Stomach (tissue), 8 donors: ENCODE measurements at regions not wholly inside any gene's neighbourhood (a gene's known extent, or its start where the extent isn't known, plus 50 kb on each side); places are given as distances from the start of the nearest gene placed in this dataset.

Source experiments
- DNase-seq, 2 donors: peaks; one replicate each; pipeline versions ENCODE4 v3.0.0 to v3.0.0-alpha.2; 2013 to 2019
- H3K27ac ChIP-seq, 5 donors: fragments of 200-600 bp in 4 of 5; sonication (generic) in 4 of 5; one replicate each; pipeline ENCODE4 v1.5.1; 2013 to 2019; ENCODE audit warnings: mild to moderate bottlenecking in 1 of 5, moderate library complexity in 1 of 5
- H3K27me3 ChIP-seq, 3 donors: fragments of 200-600 bp; sonication (generic); one replicate each; pipeline ENCODE4 v1.5.1; 2017 to 2019; ENCODE audit warnings: mixed run types in 1 of 3
- H3K36me3 ChIP-seq, 4 donors: fragments of 200-600 bp; sonication (generic); 1 replicate in 3 of 4; 2 replicates in 1 of 4; pipeline ENCODE4 v1.5.1; 2016 to 2019
- H3K4me1 ChIP-seq, 4 donors: fragments of 200-600 bp; sonication (generic); one replicate each; pipeline ENCODE4 v1.5.1; 2016 to 2019
- H3K4me3 ChIP-seq, 4 donors: fragments of 200-600 bp; sonication (generic) in 3 of 4; one replicate each; pipeline ENCODE4 v1.5.1; 2016 to 2019; ENCODE audit warnings: mild to moderate bottlenecking in 1 of 4
- H3K9me3 ChIP-seq, 4 donors: fragments of 200-600 bp; sonication (generic); one replicate each; pipeline ENCODE4 v1.5.1; 2016 to 2019
- EP300 ChIP-seq: sonication (generic); formaldehyde crosslinking; IDR thresholded peaks from one replicate; pipeline ENCODE4 v1.6.1; 2017; ENCODE audit warnings: antibody characterized with exemption
- POLR2A ChIP-seq, 4 donors: fragments of 450-650 bp; IDR thresholded peaks; one replicate each; pipeline ENCODE4 v1.6.1; 2016; ENCODE audit warnings: antibody characterized with exemption in 4 of 4, control low read depth in 2 of 4, mild to moderate bottlenecking in 1 of 4, moderate library complexity in 1 of 4
- POLR2AphosphoS5 ChIP-seq, 3 donors: sonication (generic); formaldehyde crosslinking; IDR thresholded peaks; one replicate each; pipeline ENCODE4 v1.6.1; 2016; ENCODE audit warnings: antibody characterized with exemption in 3 of 3
- WGBS, 5 donors: extraction: QIAGEN DNeasy Blood & Tissue Kit in 3 of 5; methylation state at CpG; one replicate each; pipeline versions ENCODE4 v1.1.5 to v1.1.7; 2013 to 2018; 5-methylcytosine and 5-hydroxymethylcytosine counted together
- intact Hi-C: fragments of 100-400 bp; cut with DNase I; formaldehyde crosslinking; loops from one replicate; pipeline ENCODE4 v1.15.1; 2023; ENCODE audit warnings: low total_unique reads
- TF ChIP-seq, protein P1 (sequence below), 7 experiments: fragments of 450-650 bp in 4 of 7; fragments of 200-600 bp in 3 of 7; sonication (generic) in 3 of 7; IDR thresholded peaks; one replicate each; pipeline ENCODE4 v1.5.1; 2016 to 2019; ENCODE audit warnings: antibody characterized with exemption in 7 of 7, control low read depth in 2 of 7, mild to moderate bottlenecking in 1 of 7
- donor health status: healthy with polysubstance abuse.
- donor health status: Bipolar disorder and iron deficiency.
- donor health status: healthy.

DNA sequence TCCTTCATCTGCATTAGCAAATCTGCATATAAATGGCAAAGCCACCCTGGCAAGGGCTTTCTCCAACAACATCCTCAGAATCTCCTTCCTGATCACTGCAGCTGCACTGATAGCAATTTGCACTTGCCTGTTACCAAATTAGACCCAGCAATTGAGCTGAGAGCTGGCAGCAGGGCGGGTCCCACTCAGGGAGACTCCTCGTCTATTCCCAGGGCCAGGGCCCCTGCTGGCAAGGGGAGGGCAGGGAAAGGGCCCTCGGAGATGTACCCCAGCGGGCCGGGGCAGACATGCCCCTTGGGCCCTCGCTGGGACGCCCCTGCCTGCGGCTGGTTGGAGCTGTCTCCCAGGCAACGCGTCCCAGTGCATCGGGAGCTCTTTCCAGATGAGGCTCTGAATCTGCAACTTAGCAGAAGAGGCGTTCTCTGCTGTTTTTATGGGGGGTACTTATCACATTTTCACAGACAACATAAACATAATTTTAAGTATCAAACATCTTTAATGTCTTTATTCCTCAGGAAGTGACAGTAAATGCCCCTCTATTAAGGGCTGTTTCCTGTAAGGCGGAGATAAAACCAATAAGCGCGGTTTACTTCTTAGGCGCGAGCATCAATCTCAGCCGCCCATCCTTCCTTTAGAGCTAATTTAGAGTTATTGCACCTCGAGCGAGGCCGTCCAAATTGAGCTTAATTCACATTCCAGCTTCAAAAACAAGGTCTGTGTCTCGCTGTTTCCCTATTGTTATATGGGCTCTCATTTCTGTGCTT, 249.0 kb upstream of the PPP2R2D start:
- intact Hi-C loops: no loop called here

DNA sequence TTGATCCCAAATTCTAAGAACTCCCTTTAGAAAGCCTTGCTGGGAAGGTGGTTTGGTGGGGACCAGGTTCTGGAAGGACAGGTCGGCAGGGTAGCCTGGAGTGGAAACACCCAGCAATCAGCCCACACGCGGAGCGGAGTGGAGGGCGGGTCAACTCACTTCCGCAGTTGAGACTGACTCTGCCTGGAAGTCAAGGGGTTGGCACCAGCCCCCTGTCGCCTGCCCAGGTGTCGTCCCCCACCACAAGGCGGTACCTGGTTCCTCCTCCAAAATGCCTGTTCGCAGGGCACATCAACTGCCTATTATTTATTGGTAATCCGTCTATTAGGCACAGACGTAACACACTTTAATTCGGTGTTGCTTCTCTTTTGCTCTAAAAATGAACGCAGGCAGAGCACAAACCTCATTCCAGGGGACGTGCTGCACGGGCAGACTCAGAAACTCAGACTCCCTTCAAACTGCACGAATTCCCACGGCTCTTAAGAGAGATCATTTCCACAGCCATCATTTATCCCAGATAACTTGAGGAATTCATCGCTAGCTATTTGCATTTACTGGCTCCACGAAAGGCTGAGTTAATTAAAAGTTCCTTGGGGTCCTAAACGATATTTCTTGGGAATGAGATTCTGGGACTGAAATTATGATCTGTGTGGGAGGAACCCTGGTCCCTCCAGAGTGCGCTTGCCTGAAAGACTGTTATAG, 248.2 kb upstream of the PPP2R2D start:
- H3K27ac ChIP-seq: no peak overlapping the region
- peaks cover 0 to 45% (median 0%) of the 10 kb centered on the region in 3 donors for H3K27me3 ChIP-seq
- DNase-seq: peak in 1 of 2 donors; percentile 17
- no peaks in the 10 kb centered on the region for H3K9me3 ChIP-seq
- no peaks in the 10 kb centered on the region for H3K36me3 ChIP-seq
- no peak overlapping the region for H3K4me3 ChIP-seq
- WGBS, 5 donors: 60 to 79% (median 71%) methylated on average over 22 of the region's 22 CpGs
- H3K4me1 ChIP-seq: peaks cover 0 to 29% (median 16%) of the 10 kb centered on the region in 4 donors
- intact Hi-C loops: no loop called here
- TF ChIP-seq POLR2A (IDR thresholded peaks at IDR 0.05) (no peak), EP300 (no peak), POLR2AphosphoS5 (IDR thresholded peaks at IDR 0.05) (no peak)
- TF ChIP-seq, protein P1, sequence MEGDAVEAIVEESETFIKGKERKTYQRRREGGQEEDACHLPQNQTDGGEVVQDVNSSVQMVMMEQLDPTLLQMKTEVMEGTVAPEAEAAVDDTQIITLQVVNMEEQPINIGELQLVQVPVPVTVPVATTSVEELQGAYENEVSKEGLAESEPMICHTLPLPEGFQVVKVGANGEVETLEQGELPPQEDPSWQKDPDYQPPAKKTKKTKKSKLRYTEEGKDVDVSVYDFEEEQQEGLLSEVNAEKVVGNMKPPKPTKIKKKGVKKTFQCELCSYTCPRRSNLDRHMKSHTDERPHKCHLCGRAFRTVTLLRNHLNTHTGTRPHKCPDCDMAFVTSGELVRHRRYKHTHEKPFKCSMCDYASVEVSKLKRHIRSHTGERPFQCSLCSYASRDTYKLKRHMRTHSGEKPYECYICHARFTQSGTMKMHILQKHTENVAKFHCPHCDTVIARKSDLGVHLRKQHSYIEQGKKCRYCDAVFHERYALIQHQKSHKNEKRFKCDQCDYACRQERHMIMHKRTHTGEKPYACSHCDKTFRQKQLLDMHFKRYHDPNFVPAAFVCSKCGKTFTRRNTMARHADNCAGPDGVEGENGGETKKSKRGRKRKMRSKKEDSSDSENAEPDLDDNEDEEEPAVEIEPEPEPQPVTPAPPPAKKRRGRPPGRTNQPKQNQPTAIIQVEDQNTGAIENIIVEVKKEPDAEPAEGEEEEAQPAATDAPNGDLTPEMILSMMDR (IDR thresholded peaks at IDR 0.05): no peak

More for the DNA sequence above, 249.0 kb upstream of the PPP2R2D start:
- TF ChIP-seq POLR2A (IDR thresholded peaks at IDR 0.05) (no peak), EP300 (no peak), POLR2AphosphoS5 (IDR thresholded peaks at IDR 0.05) (no peak)
- TF ChIP-seq, protein P1 (IDR thresholded peaks at IDR 0.05): no peak
- no peaks in the 10 kb centered on the region for H3K9me3 ChIP-seq
- H3K27ac ChIP-seq: no peak overlapping the region
- 32 to 61% (median 52%) methylated on average over 19 to 22 of the region's 22 CpGs for WGBS, 5 donors
- H3K4me3 ChIP-seq: no peak overlapping the region
- no peaks in the 10 kb centered on the region for H3K36me3 ChIP-seq
- H3K27me3 ChIP-seq: peaks cover 0 to 45% (median 0%) of the 10 kb centered on the region in 3 donors
- peak in 1 of 2 donors; percentile 7 for DNase-seq
- peaks cover 5 to 36% (median 19%) of the 10 kb centered on the region in 4 donors for H3K4me1 ChIP-seq

DNA sequence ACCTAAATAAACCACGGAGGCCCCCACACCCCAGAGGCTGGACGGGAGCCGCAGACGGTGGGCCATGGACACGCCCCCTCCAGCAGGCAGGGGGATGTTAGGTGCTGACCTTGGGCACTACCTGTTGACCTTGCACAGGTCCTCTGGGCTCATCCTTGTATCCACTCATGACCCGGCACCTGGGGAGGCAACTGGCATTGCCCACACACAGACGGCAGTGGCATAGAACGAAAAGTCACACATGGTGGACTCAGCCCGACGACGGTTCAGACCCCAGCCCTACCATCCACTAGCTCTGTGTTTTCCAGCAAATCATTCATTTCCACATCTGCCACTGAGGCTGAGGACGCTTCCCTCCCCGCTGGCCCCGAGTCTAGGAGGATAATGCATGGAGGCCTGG, 247.7 kb upstream of the PPP2R2D start:
- peaks cover 0 to 24% (median 12%) of the 10 kb centered on the region in 4 donors for H3K4me1 ChIP-seq
- H3K27ac ChIP-seq: no peak overlapping the region
- DNase-seq: peak in 1 of 2 donors; percentile 20
- H3K4me3 ChIP-seq: no peak overlapping the region
- intact Hi-C loops: no loop called here
- no peaks in the 10 kb centered on the region for H3K36me3 ChIP-seq
- H3K9me3 ChIP-seq: no peaks in the 10 kb centered on the region
- WGBS, 5 donors: 86 to 92% (median 91%) methylated on average over 11 to 14 of the region's 14 CpGs
- H3K27me3 ChIP-seq: peaks cover 0 to 45% (median 0%) of the 10 kb centered on the region in 3 donors
- TF ChIP-seq POLR2A (IDR thresholded peaks at IDR 0.05) (no peak), POLR2AphosphoS5 (IDR thresholded peaks at IDR 0.05) (no peak), EP300 (no peak)
- TF ChIP-seq, protein P1 (IDR thresholded peaks at IDR 0.05): no peak

DNA sequence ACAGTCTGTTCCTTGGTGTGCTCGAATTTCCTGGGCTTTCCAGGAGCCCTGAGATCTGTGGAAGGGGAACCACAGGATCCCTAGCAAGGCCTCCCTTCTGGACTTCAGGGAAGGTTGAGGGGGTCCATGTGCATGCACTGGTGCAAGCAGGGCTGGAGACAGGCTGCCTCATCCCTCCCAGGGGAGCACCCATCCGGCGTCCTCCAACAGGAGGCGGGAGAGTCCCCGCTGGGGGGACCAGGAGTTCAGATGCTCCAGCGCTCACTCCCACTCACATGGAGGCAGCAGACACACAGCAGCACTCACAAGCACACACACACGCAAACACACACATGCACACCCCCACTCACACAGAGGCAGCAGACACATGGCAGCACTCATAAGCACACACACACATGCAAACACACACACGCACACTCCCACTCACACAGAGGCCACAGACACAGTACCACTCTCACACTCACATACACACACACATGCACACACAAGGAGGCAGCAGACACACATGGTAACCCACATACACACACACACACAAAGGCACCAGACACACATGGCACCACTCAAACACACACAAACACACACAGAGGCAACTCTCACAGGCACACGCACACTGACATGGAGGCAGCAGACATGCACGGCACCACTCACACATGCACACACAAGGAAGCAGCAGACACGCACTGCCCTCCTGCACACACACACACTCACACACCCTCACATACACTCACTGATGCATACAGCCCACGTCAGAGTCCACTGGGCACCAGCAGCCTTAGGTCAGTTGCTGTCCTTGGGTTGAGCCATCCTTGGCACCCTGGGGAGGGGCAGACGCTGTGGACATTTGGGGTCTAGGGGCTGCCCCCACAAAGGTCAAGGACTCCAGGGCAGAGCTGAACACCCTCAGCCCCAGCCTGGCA, 247.0 kb upstream of the PPP2R2D start:
- Histone ChIP-seq H3K27ac (no peak overlapping the region), H3K36me3 (no peaks in the 10 kb centered on the region), H3K4me3 (no peak overlapping the region), H3K4me1 (peaks cover 0 to 18% (median 9%) of the 10 kb centered on the region in 4 donors), H3K9me3 (no peaks in the 10 kb centered on the region), H3K27me3 (peaks cover 0 to 45% (median 0%) of the 10 kb centered on the region in 3 donors)
- peak in 1 of 2 donors; percentile 7 for DNase-seq
- TF ChIP-seq, protein P1 (IDR thresholded peaks at IDR 0.05): no peak
- TF ChIP-seq POLR2AphosphoS5 (IDR thresholded peaks at IDR 0.05) (no peak), POLR2A (IDR thresholded peaks at IDR 0.05) (no peak), EP300 (no peak)
- intact Hi-C loops: no loop called here
- 87 to 93% (median 89%) methylated on average over 9 to 13 of the region's 13 CpGs for WGBS, 5 donors
